ENCODE measurements at regions not wholly inside any gene's neighbourhood (a gene's known extent, or its start where the extent isn't known, plus 50 kb on each side); places are given as distances from the start of the nearest gene placed in this dataset.

DNA sequence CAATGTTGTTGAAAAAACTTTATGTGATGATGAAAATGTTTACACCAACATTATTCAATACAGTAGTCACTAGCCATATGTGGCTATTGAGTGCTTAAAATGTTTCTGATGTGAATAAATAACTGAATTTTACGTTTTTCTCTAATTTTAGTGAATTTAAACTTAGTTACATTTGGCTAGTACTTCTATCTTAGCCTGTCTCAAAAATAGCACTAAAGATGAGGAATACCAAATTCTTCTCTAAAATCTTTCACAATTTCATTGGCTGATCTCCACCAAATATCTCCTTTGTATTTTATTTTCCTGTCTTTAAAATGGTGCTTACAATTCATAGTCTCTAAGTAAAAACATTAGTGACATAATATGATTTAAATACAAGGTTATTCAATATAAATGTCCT, 83.7 kb upstream of the RND3 start:
- no peak for DNase-seq

DNA sequence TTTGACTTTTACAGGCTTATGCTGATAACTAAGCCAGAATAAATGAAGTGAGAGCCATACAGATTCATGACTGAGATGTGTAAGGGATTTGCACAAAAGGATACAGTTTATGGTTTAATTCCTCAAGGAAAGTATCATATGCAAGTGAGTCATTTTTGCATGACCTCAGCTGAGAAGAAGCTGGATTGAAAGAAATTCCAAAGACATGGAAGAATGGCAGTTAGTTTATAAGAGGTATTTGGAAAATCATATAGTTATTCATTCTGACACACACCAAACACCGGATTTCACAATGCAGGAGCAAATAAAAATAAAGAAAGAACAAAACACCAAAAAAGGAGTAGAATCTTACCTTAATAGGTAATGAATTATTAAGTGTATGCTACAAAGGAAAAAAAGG, 83.2 kb upstream of the RND3 start:
- DNase-seq: no peak

DNA sequence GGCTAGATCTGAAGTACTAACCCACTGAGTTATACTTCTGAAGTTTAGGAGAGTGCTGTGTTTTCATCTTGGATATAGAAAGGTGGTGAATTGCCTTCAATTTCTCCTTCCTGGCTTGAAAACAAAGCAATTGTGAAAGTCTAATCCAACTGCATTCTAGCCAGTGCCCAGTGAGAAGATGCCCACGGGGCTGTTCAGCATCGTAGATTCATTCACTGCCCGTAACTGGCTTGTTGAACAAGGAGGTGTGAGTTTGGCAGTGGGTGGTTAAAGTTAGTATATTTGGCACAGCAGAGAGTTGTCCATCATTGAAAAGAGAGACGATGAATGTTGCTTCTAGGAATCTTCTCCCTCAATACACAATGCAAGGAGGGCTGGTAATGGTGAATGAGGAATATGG, 82.3 kb upstream of the RND3 start:
- DNase-seq: no peak

DNA sequence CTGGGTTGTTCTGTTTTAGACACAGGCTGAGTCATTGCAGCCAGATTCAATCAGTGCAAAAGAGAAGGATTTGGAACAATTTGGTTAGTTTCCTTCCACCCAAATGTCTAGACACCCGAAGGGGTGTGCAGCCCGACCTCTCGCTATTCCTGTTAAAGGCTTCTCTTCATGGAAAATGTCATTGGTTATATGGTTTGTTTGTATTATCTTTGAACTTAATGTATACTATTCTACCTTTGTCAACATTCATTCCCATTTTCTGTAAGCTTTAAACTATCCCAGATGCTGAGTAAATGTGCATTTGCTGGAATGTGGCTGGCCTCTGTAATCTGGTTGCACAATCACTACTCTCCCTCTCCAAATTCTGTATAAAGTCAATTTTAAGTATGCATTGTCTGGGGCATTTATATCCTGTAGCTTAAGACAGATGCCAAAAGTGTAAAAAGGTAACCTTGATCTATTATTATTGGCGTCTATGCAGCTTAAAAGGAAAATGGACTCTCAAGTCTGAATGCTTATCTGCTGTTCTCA, 80.4 kb upstream of the RND3 start:
- DNase-seq: no peak

DNA sequence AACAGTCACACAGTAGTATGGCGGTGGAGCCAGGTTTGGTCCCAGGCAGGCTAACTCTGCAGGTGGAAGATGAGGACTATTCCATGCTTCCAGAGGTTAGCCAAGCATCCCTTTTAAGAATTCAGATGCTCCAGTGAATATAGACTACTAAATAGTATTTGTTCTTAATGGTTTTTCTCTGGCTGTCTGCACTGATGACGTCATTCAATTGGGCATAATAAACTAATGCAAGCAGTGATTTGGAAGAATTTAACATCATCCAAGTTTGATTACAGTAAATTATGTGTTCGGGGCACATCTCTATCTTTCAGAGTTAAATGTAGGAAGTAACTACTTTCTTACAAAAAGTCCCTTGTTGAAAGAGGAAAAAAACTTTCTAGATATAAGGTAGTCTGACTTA, 78.8 kb upstream of the RND3 start:
- no peak for DNase-seq

DNA sequence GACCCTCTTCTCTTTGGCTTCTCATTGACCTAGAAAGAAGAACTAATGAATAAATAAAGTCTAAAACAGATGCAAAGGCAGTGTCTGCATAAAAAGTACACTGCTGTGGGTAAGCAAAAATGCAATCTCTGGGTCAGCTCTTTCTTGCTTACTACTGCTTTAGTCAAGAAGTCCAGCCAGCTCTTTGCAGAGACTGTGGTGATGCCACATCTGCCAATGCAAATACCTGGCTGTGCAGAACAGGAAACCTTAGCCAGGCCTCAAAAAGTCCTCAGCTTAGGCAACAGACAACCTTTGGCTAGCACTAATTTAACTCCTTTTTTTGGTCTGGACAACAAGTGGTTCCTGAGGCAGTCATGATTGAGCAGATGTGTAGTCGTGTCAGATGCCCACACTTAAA, 73.6 kb upstream of the RND3 start:
- no peak for DNase-seq

DNA sequence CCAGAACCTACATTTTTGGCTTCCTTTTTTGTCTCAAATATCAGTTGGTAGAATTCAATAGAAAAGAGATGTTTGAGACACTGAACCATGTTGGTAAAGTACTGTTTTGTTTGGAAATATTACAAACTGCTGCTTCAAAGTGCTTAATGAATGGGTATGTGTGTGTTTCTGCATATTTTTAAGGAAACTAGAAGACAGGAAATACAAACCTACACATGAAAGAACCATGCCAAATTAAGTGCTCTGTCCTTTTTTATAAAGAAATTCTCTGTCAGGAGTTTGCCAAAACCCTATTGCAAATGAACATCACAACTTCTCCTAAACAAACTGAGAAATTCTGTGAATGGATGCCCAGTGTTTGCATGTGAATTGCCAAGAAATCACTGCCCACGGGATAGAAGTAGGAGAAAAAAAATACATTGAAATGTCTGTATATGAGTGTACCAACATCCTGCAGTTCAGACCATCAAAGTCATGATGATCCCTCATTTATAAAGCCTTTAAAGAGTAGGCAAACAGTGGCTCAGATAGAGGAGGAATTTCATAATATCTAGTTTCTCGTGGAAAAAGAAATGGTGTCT, 69.6 kb upstream of the RND3 start:
- no peak for DNase-seq

DNA sequence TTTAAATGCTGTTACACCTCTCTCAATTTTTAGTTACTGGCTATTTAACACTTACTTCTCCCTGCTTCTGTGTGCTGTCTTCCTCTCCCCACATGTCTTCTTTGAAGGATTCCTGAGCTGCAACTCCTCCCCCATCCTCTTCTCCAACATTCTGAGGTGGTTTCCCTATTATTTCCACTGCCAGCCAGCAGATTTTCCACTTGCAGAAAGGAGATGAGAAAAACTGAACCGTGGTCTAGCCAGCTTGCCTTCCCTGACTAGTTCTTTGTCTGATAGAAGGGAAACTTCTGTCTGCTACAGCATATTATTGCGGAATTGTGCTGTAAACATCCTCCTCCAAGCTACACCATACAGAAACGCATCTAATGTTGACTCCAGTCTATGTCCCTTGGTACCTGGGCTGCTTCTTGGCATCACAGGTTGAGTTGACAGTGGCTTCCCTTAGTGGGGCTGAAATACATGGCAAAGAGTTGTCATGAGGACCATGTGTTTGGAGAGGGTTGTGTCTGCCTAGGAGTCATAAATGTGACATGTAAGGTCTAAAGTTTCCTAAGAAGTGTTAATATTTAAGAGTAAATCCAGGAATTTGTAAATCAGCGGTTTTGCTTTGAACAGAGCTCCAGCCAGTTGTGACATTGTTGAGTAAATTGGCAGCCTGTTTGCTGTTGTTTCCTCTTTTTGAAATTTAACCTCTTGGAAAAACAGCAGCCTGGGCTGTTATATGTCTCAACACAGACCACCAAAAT, 68.3 kb upstream of the RND3 start:
- no peak for DNase-seq

DNA sequence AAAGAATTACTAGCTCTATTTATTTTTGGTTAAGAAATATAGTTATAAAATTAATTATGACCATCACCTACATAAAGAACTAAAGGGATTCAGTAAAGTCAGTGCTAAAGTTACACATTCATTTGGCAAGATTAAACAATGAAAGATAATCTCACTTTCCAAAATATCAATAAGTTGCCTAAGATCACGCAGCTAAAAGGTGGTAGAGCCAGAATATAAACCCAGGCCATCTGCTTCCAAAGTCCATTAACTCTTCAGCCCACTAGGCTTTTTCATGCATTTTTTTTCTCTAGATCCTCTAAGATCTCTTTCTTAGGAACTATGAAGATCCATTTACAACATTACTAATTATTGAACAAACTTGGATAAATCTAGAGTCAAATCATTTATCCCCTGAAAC, 66.6 kb upstream of the RND3 start:
- no peak for DNase-seq

DNA sequence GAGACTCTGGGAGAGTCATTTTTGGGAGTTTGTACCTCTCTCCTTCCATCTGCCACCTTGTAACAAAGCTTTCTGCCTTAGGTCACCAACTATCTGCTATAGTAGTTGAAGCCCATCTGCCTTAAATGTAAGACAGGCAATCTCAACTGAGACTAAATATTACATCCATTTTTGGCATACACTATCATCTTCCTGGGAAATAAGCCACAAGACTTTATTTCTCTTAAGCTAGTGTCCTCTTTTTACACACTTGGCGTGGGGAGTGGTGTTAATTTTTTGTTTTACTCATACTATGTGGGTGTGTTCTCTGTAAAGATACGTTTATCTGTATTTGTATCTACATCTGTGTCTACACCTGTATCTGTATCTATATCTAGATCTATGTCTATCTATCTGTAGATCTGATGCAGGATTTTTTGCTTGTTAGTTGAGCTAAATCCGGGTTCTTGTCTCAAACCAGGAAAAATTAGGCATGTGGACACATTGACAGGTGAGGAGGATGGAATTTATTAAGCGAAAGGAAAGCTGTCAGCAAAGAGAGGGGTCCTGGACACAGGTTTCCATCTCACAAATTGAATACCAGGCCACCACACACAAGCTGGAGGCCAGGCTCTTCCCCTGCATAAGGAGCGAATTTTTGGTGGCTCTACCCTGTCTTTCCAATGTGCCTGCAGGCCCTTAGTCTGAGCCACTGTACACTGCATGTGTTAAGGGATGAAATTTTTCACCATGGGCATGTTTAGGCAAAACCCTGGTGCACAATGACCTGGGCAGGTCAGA, 64.8 kb upstream of the RND3 start:
- no peak for DNase-seq

DNA sequence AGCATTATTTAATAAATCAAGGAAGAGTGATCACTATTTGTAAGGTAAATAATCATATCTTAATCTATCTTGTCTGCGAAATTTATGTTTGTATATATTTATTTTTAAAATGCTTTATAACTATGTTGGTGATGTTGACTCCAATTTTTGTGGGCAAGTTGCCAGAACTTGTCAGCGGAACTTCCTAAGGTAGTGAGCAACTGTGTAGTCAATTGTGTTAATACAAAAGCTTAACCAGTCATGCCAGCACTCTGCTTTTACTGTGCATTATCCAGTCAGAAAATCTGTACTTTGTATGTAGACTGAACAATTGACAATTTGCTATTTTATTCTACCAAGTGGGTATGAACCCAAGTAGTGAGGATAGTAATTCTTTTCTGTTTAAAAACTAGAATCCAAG, 61.9 kb upstream of the RND3 start:
- no peak for DNase-seq

DNA sequence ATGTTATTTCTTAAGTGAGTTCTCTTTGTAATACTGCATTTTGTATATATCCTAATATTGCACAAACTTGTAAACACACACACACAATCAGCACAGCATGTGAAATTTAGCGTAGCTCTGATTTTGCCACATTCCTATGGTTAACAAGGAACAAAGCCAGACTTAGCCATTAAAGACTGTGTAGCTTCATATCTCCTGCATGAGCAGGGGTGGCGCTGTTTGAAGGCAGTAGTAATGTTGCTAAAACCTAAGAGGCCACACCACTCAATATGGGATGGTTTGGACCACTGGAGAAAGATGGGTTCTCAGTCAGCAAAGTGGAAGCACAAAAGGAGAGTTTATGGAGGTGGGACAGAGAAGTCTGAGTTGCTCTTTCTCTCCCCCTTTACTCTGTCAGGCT, 61.1 kb upstream of the RND3 start:
- no peak for DNase-seq

DNA sequence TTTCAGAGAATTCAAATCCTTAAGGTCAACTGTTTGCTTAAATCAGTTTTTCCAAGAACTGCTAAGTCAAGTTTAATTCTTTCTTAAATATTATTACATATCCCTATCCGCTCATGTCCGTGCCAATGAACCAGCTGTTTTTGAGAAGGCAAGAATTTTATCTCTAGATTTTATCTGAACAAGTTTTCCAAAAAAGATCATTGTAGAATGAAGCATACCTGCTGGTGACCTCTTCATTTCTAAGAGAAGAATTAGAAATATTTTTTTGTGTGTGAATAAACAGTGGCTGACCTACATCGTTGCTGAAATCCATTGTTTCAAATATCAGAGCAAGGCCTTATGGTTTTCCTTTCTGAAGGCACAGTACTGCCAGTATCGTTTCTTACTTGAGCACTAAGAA, 58.4 kb upstream of the RND3 start:
- DNase-seq: no peak

DNA sequence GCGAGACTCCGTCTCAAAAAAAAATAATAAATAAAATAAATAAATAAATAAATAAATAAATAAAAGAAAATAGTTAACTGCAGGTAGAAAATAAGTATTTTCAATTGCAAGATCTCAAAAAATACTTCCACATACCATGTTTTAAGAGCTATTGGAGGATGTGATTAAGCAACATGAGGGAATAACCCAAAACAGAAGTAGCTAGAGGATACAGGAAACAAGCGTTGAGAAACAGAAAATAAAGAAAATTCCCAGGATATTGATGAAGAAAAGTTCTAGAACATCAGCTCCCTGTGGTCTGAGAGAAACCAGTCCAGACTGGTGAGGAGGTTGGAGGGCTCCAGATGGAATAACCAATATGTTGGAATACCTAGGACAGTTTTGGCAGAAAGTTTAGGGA, 57.3 kb upstream of the RND3 start:
- DNase-seq: no peak

DNA sequence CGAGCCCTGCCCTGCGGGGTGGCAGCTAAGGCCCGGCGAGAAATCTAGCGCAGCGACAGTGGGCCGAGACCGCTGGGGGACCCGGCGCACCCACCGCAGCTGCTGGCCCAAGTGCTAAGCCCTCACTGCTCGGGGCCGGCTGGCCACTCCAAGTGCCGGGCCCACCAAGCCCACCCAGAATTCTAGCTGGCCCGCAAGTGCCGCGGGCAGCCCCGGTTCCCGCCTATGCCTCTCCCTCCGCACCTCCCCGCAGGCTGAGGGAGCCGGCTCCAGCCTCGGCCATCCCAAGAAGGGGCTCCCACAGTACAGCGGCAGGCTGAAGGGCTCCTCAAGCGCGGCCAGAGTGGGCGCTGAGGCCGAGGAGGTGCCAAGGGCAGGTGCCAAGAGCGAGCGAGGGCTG, 55.2 kb upstream of the RND3 start:
- no peak for DNase-seq

DNA sequence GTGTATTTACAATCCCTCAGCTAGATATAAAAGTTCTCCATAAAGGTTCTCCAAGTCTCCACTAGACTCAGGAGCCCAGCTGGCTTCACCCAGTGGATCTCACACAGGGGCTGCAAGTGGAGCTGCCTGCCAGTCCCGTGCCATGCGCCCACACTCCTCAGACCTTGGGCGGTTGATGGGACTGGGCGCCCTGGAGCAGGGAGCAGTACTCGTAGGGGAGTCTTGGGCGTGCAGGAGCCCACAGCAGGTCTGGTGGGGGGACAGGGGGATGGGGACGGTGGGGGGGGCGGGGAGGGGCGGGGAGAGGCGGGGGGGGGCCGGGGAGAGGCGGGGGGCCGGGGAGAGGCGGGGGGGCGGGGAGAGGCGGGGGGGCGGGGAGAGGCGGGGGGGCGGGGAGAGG, 54.7 kb upstream of the RND3 start:
- DNase-seq: no peak

DNA sequence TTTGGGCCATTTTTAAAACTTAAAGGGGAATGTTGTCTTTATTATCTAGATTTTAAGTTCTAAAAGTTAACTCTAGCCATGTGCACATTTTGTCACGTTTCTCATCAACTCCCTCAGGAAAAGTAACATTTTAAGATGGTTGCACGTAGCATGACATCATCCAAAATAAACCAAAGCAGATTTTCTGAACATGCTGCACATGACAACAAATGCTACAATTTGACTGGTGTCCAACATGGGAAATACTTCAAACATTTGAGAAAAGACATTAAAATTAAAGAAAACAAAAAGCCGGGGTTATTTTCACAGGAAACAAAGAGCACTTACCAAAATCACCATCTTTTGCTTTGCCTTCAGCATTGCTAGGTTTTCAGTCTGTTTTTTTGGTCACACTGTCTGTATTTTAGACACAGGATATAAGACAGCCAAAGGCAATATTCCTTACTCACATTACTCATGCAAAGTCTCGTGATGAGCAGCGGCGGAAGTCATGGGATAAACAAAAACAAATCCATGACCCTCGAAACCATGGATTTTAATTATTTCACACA, 51.3 kb upstream of the RND3 start:
- DNase-seq: no peak
